CD4-positive, alpha-beta T cell treated with Interleukin-4 for 4 hours (primary cell): ENCODE measurements at regions not wholly inside any gene's neighbourhood (a gene's known extent, or its start where the extent isn't known, plus 50 kb on each side); places are given as distances from the start of the nearest gene placed in this dataset.
"Not testable (repeated sequence)": the region's sequence is repeated elsewhere in the genome, so short reads cannot be mapped to it uniquely, and the experiment has no call there.

ENCODE experiments used
- DNase-seq: peaks from one replicate; pipeline ENCODE4 v3.0.0-alpha.2; 2020

- no peak for DNase-seq
Measured at GRCh38 chr1:157407917-157408525, 144.3 kb downstream of the FCRL5 start.

- no peak for DNase-seq
Measured at GRCh38 chr1:157407367-157407766, 144.9 kb downstream of the FCRL5 start.

- no peak for DNase-seq
Measured at GRCh38 chr1:157405662-157406061, 146.7 kb downstream of the FCRL5 start.

GRCh38 chr1:157404614-157405013 lies 147.7 kb downstream of the FCRL5 start:
- DNase-seq: no peak

GRCh38 chr1:157404063-157404501 lies 148.2 kb downstream of the FCRL5 start:
- no peak for DNase-seq

- DNase-seq: no peak
Measured at GRCh38 chr1:157403608-157404007, 148.7 kb downstream of the FCRL5 start.

GRCh38 chr1:157403203-157403602 lies 149.1 kb downstream of the FCRL5 start:
- no peak for DNase-seq

GRCh38 chr1:157400766-157401165 lies 151.5 kb downstream of the FCRL5 start:
- DNase-seq: no peak

- no peak for DNase-seq
Measured at GRCh38 chr1:157399984-157400382, 152.3 kb downstream of the FCRL5 start.

- DNase-seq: no peak
Measured at GRCh38 chr1:157399343-157399983, 152.9 kb downstream of the FCRL5 start.

- no peak for DNase-seq
Measured at GRCh38 chr1:157390651-157391050, 161.7 kb downstream of the FCRL5 start.

GRCh38 chr1:157388057-157388456 lies 164.3 kb downstream of the FCRL5 start:
- DNase-seq: no peak

- no peak for DNase-seq
Measured at GRCh38 chr1:157384258-157384657, 168.1 kb downstream of the FCRL5 start.

- DNase-seq: no peak
Measured at GRCh38 chr1:157382351-157382750, 170.0 kb downstream of the FCRL5 start.

- DNase-seq: no peak
Measured at GRCh38 chr1:157380523-157380922, 171.8 kb downstream of the FCRL5 start.

GRCh38 chr1:157377280-157377713 lies 175.0 kb downstream of the FCRL5 start:
- not testable (repeated sequence) for DNase-seq

GRCh38 chr1:157376681-157377080 lies 175.6 kb downstream of the FCRL5 start:
- no peak for DNase-seq

- DNase-seq: not testable (repeated sequence)
Measured at GRCh38 chr1:157372311-157372710, 180.0 kb downstream of the FCRL5 start.

- no peak for DNase-seq
Measured at GRCh38 chr1:157371826-157372225, 180.5 kb downstream of the FCRL5 start.

GRCh38 chr1:157371221-157371620 lies 181.1 kb downstream of the FCRL5 start:
- no peak for DNase-seq

GRCh38 chr1:157370698-157371097 lies 181.6 kb downstream of the FCRL5 start:
- DNase-seq: no peak

- peak; percentile 63 for DNase-seq
Measured at GRCh38 chr1:157369808-157370521, 182.3 kb downstream of the FCRL5 start.

- DNase-seq: not testable (repeated sequence)
Measured at GRCh38 chr1:157368941-157369340, 183.4 kb downstream of the FCRL5 start.

- no peak for DNase-seq
Measured at GRCh38 chr1:157368363-157368762, 184.0 kb downstream of the FCRL5 start.
